Neural progenitor cell (in vitro differentiated cells): ENCODE measurements at regions not wholly inside any gene's neighbourhood (a gene's known extent, or its start where the extent isn't known, plus 50 kb on each side); places are given as distances from the start of the nearest gene placed in this dataset.

ENCODE experiments used
- DNase-seq: peaks from one replicate; pipeline ENCODE4 v3.0.0-alpha.2; 2016; ENCODE audit warnings: low spot score
- H2AFZ ChIP-seq: fragments of 200-600 bp; sonication (generic); replicated peaks from 2 replicates; pipeline ENCODE4 v1.6.1; 2016; ENCODE audit warnings: antibody characterized with exemption
- H3F3A ChIP-seq: fragments of 200-600 bp; sonication (generic); 2 replicates; pipeline ENCODE4 v1.6.1; 2016; ENCODE audit warnings: antibody characterized with exemption, low read depth
- H3K27ac ChIP-seq: fragments of 200-600 bp; sonication (generic); 2 replicates; pipeline ENCODE4 v1.5.1; 2016; ENCODE audit warnings: mild to moderate bottlenecking
- H3K27me3 ChIP-seq: fragments of 200-600 bp; sonication (generic); 2 replicates; pipeline ENCODE4 v1.6.1; 2016; ENCODE audit warnings: mild to moderate bottlenecking, moderate library complexity
- H3K36me3 ChIP-seq: fragments of 200-600 bp; sonication (generic); 2 replicates; pipeline ENCODE4 v1.5.1; 2016
- H3K4me1 ChIP-seq: fragments of 200-600 bp; sonication (generic); 2 replicates; pipeline ENCODE4 v1.6.1; 2016; ENCODE audit warnings: mixed run types
- H3K4me2 ChIP-seq: fragments of 200-600 bp; sonication (generic); 2 replicates; pipeline ENCODE4 v1.6.1; 2016
- H3K4me3 ChIP-seq: fragments of 200-600 bp; sonication (generic); 2 replicates; pipeline ENCODE4 v1.5.1; 2016
- H3K79me2 ChIP-seq: fragments of 200-600 bp; sonication (generic); 2 replicates; pipeline ENCODE4 v1.6.1; 2016; ENCODE audit warnings: low read depth
- H3K9ac ChIP-seq: fragments of 200-600 bp; sonication (generic); 2 replicates; pipeline ENCODE4 v1.6.1; 2016
- H3K9me3 ChIP-seq: fragments of 200-600 bp; sonication (generic); 2 replicates; pipeline ENCODE4 v1.5.1; 2016; ENCODE audit warnings: low read depth
- H4K20me1 ChIP-seq: fragments of 200-600 bp; sonication (generic); 2 replicates; pipeline ENCODE4 v1.6.1; 2016; ENCODE audit warnings: low read depth
- H3K27ac Mint-ChIP-seq: 3 replicates; pipeline ENCODE4 v1.8.0; 2021; ENCODE audit warnings: mixed read lengths
- H3K27me3 Mint-ChIP-seq: 2 replicates; pipeline ENCODE4 v1.8.0; 2022; ENCODE audit warnings: low read depth, mild to moderate bottlenecking, inconsistent platforms, moderate library complexity, mixed read lengths; ENCODE audit not compliant: insufficient read depth
- H3K36me3 Mint-ChIP-seq: 3 replicates; pipeline ENCODE4 v1.8.0; 2021; ENCODE audit warnings: mixed read lengths
- H3K4me1 Mint-ChIP-seq: 3 replicates; pipeline ENCODE4 v1.8.0; 2021; ENCODE audit warnings: mixed read lengths
- H3K4me3 Mint-ChIP-seq: 3 replicates; pipeline ENCODE4 v1.8.0; 2021; ENCODE audit warnings: mild to moderate bottlenecking, moderate library complexity, mixed read lengths
- H3K9me3 Mint-ChIP-seq: 3 replicates; pipeline ENCODE4 v1.8.0; 2020; ENCODE audit warnings: mixed read lengths
- EZH2 ChIP-seq: fragments of 200-600 bp; sonication (generic); IDR thresholded peaks from 2 replicates; pipeline ENCODE4 v1.6.1; 2017; ENCODE audit warnings: antibody characterized with exemption, mild to moderate bottlenecking, moderate library complexity
- EZH2phosphoT487 ChIP-seq: fragments of 200-600 bp; sonication (generic); IDR thresholded peaks from 2 replicates; pipeline ENCODE4 v1.6.1; 2017; ENCODE audit warnings: antibody characterized with exemption
- TF ChIP-seq, protein P1 (sequence below): fragments of 200-600 bp; sonication (generic); IDR thresholded peaks from 2 replicates; pipeline ENCODE4 v1.5.1; 2017; ENCODE audit warnings: antibody characterized with exemption, mild to moderate bottlenecking

GRCh38 chr6:14060971-14061370 lies 56.6 kb upstream of the CD83 start:
- no peak overlapping the region for H3K9ac ChIP-seq
- no peaks in the 10 kb centered on the region for H3F3A ChIP-seq
- H3K4me1 Mint-ChIP-seq = no peaks in the 10 kb centered on the region
- H2AFZ ChIP-seq = no peak overlapping the region
- no peaks in the 10 kb centered on the region for H4K20me1 ChIP-seq
- peaks cover 8% of the 10 kb centered on the region for H3K9me3 Mint-ChIP-seq
- no peak overlapping the region for H3K4me2 ChIP-seq
- no peak overlapping the region for H3K27ac Mint-ChIP-seq
- H3K4me3 Mint-ChIP-seq = no peak overlapping the region
- H3K27me3 ChIP-seq = no peaks in the 10 kb centered on the region
- no peaks in the 10 kb centered on the region for H3K36me3 ChIP-seq
- H3K4me1 ChIP-seq = no peaks in the 10 kb centered on the region
- peaks cover 2% of the 10 kb centered on the region for H3K27me3 Mint-ChIP-seq
- H3K36me3 Mint-ChIP-seq = no peaks in the 10 kb centered on the region
- TF ChIP-seq EZH2phosphoT487 (no peak), EZH2 (no peak)
- TF ChIP-seq, protein P1, sequence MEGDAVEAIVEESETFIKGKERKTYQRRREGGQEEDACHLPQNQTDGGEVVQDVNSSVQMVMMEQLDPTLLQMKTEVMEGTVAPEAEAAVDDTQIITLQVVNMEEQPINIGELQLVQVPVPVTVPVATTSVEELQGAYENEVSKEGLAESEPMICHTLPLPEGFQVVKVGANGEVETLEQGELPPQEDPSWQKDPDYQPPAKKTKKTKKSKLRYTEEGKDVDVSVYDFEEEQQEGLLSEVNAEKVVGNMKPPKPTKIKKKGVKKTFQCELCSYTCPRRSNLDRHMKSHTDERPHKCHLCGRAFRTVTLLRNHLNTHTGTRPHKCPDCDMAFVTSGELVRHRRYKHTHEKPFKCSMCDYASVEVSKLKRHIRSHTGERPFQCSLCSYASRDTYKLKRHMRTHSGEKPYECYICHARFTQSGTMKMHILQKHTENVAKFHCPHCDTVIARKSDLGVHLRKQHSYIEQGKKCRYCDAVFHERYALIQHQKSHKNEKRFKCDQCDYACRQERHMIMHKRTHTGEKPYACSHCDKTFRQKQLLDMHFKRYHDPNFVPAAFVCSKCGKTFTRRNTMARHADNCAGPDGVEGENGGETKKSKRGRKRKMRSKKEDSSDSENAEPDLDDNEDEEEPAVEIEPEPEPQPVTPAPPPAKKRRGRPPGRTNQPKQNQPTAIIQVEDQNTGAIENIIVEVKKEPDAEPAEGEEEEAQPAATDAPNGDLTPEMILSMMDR = no peak
- no peak overlapping the region for H3K4me3 ChIP-seq
- H3K9me3 ChIP-seq = no peaks in the 10 kb centered on the region
- no peak overlapping the region for H3K27ac ChIP-seq
- H3K79me2 ChIP-seq = no peaks in the 10 kb centered on the region
- DNase-seq = no peak

GRCh38 chr6:14061643-14062042 lies 55.9 kb upstream of the CD83 start:
- H3K4me3 Mint-ChIP-seq = no peak overlapping the region
- H4K20me1 ChIP-seq = no peaks in the 10 kb centered on the region
- peaks cover 2% of the 10 kb centered on the region for H3K27me3 Mint-ChIP-seq
- no peak overlapping the region for H3K9ac ChIP-seq
- H3K27ac ChIP-seq = no peak overlapping the region
- H3F3A ChIP-seq = no peaks in the 10 kb centered on the region
- H2AFZ ChIP-seq = no peak overlapping the region
- no peaks in the 10 kb centered on the region for H3K79me2 ChIP-seq
- no peak overlapping the region for H3K4me2 ChIP-seq
- DNase-seq = no peak
- H3K36me3 Mint-ChIP-seq = no peaks in the 10 kb centered on the region
- no peaks in the 10 kb centered on the region for H3K4me1 ChIP-seq
- H3K36me3 ChIP-seq = no peaks in the 10 kb centered on the region
- H3K27ac Mint-ChIP-seq = no peak overlapping the region
- peaks cover 8% of the 10 kb centered on the region for H3K9me3 Mint-ChIP-seq
- H3K27me3 ChIP-seq = no peaks in the 10 kb centered on the region
- TF ChIP-seq, protein P1 = no peak
- TF ChIP-seq EZH2phosphoT487 (no peak), EZH2 (no peak)
- H3K4me1 Mint-ChIP-seq = no peaks in the 10 kb centered on the region
- no peaks in the 10 kb centered on the region for H3K9me3 ChIP-seq
- H3K4me3 ChIP-seq = no peak overlapping the region

DNA sequence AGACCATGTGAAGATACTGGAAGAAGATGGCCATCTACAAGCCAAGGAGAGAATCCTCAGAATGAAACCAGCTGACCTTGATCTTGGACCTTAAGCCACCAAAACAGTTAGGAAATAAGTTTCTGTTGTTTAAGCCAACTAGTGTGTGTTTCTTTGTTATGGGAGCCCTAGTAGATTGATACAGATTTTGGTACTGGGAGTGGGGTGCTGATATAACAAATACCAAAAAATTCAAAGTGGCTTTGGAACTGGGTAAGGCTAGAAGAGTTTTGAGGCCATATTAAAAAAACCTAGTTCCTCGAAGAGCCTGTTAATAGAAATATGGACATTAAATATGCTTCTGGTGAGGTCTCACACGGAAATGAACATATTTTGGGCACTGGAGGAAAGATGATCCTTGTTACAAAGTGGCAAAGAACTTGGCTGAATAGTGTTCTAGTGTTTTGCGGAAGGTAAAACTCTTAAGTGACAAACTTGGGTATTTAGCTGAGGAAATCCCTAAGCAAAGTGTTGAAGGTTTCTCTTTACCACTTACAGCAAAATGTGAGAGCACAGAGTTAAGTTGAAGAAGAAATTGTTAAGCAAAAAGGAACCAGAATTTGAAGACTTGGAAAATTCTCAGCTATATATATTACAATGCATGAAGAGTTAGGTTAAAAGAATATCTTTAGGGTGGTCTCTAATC lies 55.1 kb upstream of the CD83 start:
- no peaks in the 10 kb centered on the region for H4K20me1 ChIP-seq
- H2AFZ ChIP-seq = no peak overlapping the region
- H3K9me3 Mint-ChIP-seq = peaks cover 8% of the 10 kb centered on the region
- H3K27me3 Mint-ChIP-seq = no peaks in the 10 kb centered on the region
- H3K4me3 Mint-ChIP-seq = no peak overlapping the region
- no peak overlapping the region for H3K27ac Mint-ChIP-seq
- H3K4me1 ChIP-seq = no peaks in the 10 kb centered on the region
- no peaks in the 10 kb centered on the region for H3K4me1 Mint-ChIP-seq
- no peaks in the 10 kb centered on the region for H3F3A ChIP-seq
- no peak overlapping the region for H3K4me3 ChIP-seq
- no peaks in the 10 kb centered on the region for H3K9me3 ChIP-seq
- H3K36me3 ChIP-seq = no peaks in the 10 kb centered on the region
- DNase-seq = no peak
- no peak overlapping the region for H3K9ac ChIP-seq
- H3K4me2 ChIP-seq = no peak overlapping the region
- no peak overlapping the region for H3K27ac ChIP-seq
- no peaks in the 10 kb centered on the region for H3K79me2 ChIP-seq
- TF ChIP-seq, protein P1 = no peak
- TF ChIP-seq EZH2phosphoT487 (no peak), EZH2 (no peak)
- H3K36me3 Mint-ChIP-seq = no peaks in the 10 kb centered on the region
- no peaks in the 10 kb centered on the region for H3K27me3 ChIP-seq
